ENCODE measurements at regions not wholly inside any gene's neighbourhood (a gene's known extent, or its start where the extent isn't known, plus 50 kb on each side); places are given as distances from the start of the nearest gene placed in this dataset.

GRCh38 chr13:50334944-50335343 is 319.7 kb downstream of the KCNRG start:
- Histone ChIP-seq H3K27me3 (no peaks in the 10 kb centered on the region), H3K4me3 (no peak overlapping the region), H3K27ac (no peak overlapping the region), H3K36me3 (no peaks in the 10 kb centered on the region), H3K4me1 (ENCODE audit: insufficient read depth) (no peaks in the 10 kb centered on the region), H3K9me3 (no peaks in the 10 kb centered on the region)
- 44 to 75% (median 70%) methylated on average over 5 of the region's 5 CpGs for WGBS, 3 donors
- intact Hi-C loops (cut with DNase I): no loop called here
- DNase-seq: no peak
- TF ChIP-seq EP300 (IDR thresholded peaks at IDR 0.05): no peak
- no peak for TF ChIP-seq POLR2A (IDR thresholded peaks at IDR 0.05)
- no peak for TF ChIP-seq CTCF (IDR thresholded peaks at IDR 0.05)

- TF ChIP-seq CTCF (IDR thresholded peaks at IDR 0.05) (no peak), POLR2A (IDR thresholded peaks at IDR 0.05) (no peak)
- WGBS, 3 donors: 17 to 20% (median 18%) methylated on average over 1 of the region's 1 CpG
- Histone ChIP-seq H3K4me3 (no peak overlapping the region), H3K27me3 (no peaks in the 10 kb centered on the region), H3K9me3 (no peaks in the 10 kb centered on the region), H3K36me3 (no peaks in the 10 kb centered on the region), H3K4me1 (ENCODE audit: insufficient read depth) (no peaks in the 10 kb centered on the region), H3K27ac (no peak overlapping the region)
- DNase-seq: no peak
- intact Hi-C loops (cut with DNase I): no loop called here
These were observed 324.0 kb downstream of the KCNRG start for GRCh38 chr13:50339271-50339670.

- Histone ChIP-seq H3K36me3 (no peaks in the 10 kb centered on the region), H3K4me3 (no peak overlapping the region), H3K9me3 (no peaks in the 10 kb centered on the region), H3K4me1 (ENCODE audit: insufficient read depth) (no peaks in the 10 kb centered on the region), H3K27me3 (no peaks in the 10 kb centered on the region), H3K27ac (no peak overlapping the region)
- TF ChIP-seq POLR2A (IDR thresholded peaks at IDR 0.05) (no peak), EP300 (IDR thresholded peaks at IDR 0.05) (no peak), CTCF (IDR thresholded peaks at IDR 0.05) (no peak)
- intact Hi-C loops (cut with DNase I): no loop called here
- DNase-seq: no peak
- WGBS, 3 donors: 72 to 85% (median 74%) methylated on average over 4 of the region's 4 CpGs
These were observed 324.9 kb downstream of the KCNRG start for GRCh38 chr13:50340146-50340545.

- TF ChIP-seq POLR2A (IDR thresholded peaks at IDR 0.05): no peak
- no peak for TF ChIP-seq CTCF (IDR thresholded peaks at IDR 0.05)
- no peak for TF ChIP-seq EP300 (IDR thresholded peaks at IDR 0.05)
- intact Hi-C loops (cut with DNase I): no loop called here
- no peaks in the 10 kb centered on the region for H3K4me1 ChIP-seq (ENCODE audit: insufficient read depth)
- DNase-seq: no peak
- H3K4me3 ChIP-seq: no peak overlapping the region
- H3K27ac ChIP-seq: no peak overlapping the region
- no peaks in the 10 kb centered on the region for H3K9me3 ChIP-seq
- H3K27me3 ChIP-seq: no peaks in the 10 kb centered on the region
- H3K36me3 ChIP-seq: no peaks in the 10 kb centered on the region
- 51 to 79% (median 52%) methylated on average over 17 of the region's 17 CpGs for WGBS, 3 donors
These were observed 325.5 kb downstream of the KCNRG start for GRCh38 chr13:50340551-50341287.

All from ovary (tissue), 7 donors.